Spleen (tissue), 7 donors: ENCODE measurements at regions not wholly inside any gene's neighbourhood (a gene's known extent, or its start where the extent isn't known, plus 50 kb on each side); places are given as distances from the start of the nearest gene placed in this dataset.

Experiments used
- POLR2A ChIP-seq, 3 donors: fragments of 450-650 bp; IDR thresholded peaks; one replicate each; pipeline ENCODE4 v1.5.1; 2017; ENCODE audit warnings: antibody characterized with exemption in 3 of 3, mild to moderate bottlenecking in 1 of 3
- TF ChIP-seq, protein P1 (sequence below), 11 experiments: fragments of 200-600 bp in 7 of 11; fragments of 450-650 bp in 4 of 11; sonication (generic) in 4 of 11; IDR thresholded peaks in 8 of 11; conservative IDR thresholded peaks in 3 of 11; 1 replicate in 7 of 11; 2 replicates in 4 of 11; pipeline versions ENCODE4 v1.4.0 to v1.8.0; 2016 to 2021; ENCODE audit warnings: antibody characterized with exemption in 11 of 11, inconsistent platforms in 4 of 11, mild to moderate bottlenecking in 1 of 11
- donor health status: DM: no; HTN: no; CAD: no; lungs with moderate emphysema.
- donor health status: DM: no; HTN: no; CAD: no.
- donor health status: DM: no; HTN: no; CAD: no.

DNA sequence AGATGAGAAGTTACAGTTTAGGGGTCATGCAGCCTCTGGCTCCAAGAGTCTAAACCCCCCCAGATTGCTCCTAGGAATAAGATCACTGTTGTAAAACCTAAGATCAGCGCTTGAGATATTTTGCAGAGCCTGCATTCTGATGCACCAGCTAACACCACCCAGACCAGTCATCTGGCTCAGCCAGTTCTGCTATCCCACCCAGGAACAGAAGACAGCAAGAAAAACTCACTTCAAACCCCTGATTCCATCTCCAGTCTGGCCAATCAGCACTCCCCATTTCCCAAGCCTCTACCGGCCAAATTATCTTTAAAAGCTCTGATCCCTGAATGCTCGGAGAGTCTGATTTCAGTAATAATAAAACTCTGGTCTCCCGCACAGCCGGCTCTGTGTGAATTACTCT is 158.6 kb downstream of the ZNF664 start:
- TF ChIP-seq POLR2A (IDR thresholded peaks at IDR 0.05): no peak
- TF ChIP-seq, protein P1, sequence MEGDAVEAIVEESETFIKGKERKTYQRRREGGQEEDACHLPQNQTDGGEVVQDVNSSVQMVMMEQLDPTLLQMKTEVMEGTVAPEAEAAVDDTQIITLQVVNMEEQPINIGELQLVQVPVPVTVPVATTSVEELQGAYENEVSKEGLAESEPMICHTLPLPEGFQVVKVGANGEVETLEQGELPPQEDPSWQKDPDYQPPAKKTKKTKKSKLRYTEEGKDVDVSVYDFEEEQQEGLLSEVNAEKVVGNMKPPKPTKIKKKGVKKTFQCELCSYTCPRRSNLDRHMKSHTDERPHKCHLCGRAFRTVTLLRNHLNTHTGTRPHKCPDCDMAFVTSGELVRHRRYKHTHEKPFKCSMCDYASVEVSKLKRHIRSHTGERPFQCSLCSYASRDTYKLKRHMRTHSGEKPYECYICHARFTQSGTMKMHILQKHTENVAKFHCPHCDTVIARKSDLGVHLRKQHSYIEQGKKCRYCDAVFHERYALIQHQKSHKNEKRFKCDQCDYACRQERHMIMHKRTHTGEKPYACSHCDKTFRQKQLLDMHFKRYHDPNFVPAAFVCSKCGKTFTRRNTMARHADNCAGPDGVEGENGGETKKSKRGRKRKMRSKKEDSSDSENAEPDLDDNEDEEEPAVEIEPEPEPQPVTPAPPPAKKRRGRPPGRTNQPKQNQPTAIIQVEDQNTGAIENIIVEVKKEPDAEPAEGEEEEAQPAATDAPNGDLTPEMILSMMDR (IDR thresholded peaks at IDR 0.05 in 8 of 11, conservative IDR thresholded peaks at IDR 0.05 in 3 of 11): no peak
